ENCODE measurements at regions not wholly inside any gene's neighbourhood (a gene's known extent, or its start where the extent isn't known, plus 50 kb on each side); places are given as distances from the start of the nearest gene placed in this dataset.

DNA sequence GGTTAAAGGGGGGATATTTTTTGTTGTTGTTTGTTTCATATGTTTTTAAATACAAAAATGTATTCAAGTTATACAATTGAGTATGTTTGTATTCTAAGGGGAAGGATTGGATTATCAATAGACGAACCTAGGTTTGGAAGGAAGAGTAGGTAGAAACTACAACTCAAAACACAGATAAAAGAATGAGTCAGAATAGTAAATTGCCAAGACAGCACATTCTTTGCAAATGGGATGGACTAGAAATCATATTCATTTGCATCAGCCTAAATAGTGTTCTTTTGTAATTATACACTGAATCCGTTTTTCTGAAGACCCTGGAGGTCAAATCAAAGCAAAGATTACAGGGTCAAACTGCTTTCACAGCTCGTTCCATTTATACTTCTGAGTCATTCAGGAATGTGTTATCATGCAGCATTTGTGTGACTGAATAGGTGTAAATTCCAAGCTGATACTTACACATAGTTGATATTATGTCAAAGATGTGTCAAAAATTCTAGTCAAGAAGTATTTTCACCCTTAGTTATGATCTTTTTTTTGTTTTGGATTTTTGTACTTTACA is 273.3 kb upstream of the FAT4 start:
- H3K36me3 Mint-ChIP-seq = no peaks in the 10 kb centered on the region
- ATAC-seq (no peak), DNase-seq (ENCODE audit: low spot score in 2 of 2) (no peak)
- no peak overlapping the region for H3K27ac Mint-ChIP-seq
- H3K9me3 Mint-ChIP-seq = peaks cover 3 to 7% of the 10 kb centered on the region in 2 donors

DNA sequence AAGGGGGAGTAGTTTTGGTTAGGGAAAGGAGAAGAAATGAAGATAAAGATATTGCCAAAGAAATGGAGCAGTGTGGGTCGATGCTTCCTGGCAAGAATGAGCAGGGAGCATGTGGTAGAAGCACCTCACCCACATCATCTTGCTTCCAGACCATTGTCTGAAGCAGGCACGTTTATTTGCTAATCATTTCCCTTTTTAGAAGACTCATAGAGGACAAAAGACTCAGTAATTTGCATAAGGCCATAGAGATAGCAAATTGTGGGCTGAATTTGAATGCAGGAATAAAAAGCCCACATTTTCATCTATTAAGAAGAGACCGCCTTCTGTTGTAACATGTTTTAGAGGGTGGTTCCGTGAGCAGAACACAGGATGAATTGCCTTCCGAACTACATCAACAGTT is 275.2 kb upstream of the FAT4 start:
- Mint-ChIP-seq H3K36me3 (no peaks in the 10 kb centered on the region), H3K9me3 (peaks cover 7% of the 10 kb centered on the region in 2 donors), H3K27ac (no peak overlapping the region)
- ATAC-seq (no peak), DNase-seq (ENCODE audit: low spot score in 2 of 2) (no peak)

DNA sequence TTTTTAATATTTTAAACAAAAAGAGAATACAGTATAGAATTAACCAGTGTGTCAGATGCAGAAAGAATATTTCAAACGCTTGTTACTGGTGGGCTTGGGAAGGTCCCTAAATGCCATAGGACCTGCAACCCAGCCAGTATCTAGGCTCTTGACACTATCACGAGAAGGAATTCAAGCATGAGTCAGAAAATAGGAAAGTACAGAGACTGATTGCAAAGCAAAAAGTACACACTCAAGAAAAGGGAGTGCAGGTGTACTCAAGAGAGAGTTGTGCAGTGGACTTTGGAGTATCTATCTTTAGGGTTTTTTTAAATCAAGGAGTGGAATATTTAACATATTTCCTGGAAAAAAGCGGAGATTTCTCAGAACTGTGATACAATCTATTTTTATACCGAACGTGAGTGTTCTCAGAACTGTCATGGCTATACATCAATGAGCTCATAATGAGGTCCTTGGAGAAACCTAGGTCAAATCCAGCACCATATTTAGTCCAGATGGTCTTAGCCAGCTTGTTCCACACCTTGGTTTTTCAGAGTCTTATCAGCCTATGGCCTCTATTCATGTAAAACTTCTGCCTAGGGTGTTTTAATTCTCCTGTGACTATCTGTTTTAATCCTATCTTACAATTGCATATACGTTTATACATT is 291.8 kb upstream of the FAT4 start:
- H3K9me3 Mint-ChIP-seq = peaks cover 5 to 14% of the 10 kb centered on the region in 2 donors

DNA sequence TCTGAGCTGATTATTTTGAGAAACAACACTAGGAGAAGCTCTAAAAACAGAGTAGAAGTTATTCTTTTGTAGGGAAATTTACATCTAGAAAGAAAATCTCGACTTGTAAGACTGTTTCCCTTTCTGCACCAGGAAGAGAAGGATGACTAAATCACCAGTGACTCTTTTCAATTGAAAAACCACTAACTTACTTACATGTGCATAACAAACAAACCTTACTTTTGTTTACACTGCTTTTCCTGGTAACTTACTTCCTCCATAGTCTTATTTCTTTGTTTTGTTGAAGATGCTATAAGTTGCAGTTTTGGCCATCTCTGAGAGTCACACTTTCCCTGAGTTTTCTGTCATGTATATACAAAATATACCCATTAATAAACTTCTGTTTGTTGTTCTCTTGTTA is 293.6 kb upstream of the FAT4 start:
- Mint-ChIP-seq H3K27ac (no peak overlapping the region), H3K36me3 (peaks cover 0 to 9% of the 10 kb centered on the region in 2 donors), H3K9me3 (peaks cover 5 to 10% of the 10 kb centered on the region in 2 donors)
- ATAC-seq (no peak), DNase-seq (ENCODE audit: low spot score in 2 of 2) (no peak)

More for the DNA sequence above, 291.8 kb upstream of the FAT4 start:
- DNase-seq (ENCODE audit: low spot score in 2 of 2) (no peak), ATAC-seq (no peak)
- Mint-ChIP-seq H3K27ac (no peak overlapping the region), H3K36me3 (peaks cover 0 to 9% of the 10 kb centered on the region in 2 donors)

DNA sequence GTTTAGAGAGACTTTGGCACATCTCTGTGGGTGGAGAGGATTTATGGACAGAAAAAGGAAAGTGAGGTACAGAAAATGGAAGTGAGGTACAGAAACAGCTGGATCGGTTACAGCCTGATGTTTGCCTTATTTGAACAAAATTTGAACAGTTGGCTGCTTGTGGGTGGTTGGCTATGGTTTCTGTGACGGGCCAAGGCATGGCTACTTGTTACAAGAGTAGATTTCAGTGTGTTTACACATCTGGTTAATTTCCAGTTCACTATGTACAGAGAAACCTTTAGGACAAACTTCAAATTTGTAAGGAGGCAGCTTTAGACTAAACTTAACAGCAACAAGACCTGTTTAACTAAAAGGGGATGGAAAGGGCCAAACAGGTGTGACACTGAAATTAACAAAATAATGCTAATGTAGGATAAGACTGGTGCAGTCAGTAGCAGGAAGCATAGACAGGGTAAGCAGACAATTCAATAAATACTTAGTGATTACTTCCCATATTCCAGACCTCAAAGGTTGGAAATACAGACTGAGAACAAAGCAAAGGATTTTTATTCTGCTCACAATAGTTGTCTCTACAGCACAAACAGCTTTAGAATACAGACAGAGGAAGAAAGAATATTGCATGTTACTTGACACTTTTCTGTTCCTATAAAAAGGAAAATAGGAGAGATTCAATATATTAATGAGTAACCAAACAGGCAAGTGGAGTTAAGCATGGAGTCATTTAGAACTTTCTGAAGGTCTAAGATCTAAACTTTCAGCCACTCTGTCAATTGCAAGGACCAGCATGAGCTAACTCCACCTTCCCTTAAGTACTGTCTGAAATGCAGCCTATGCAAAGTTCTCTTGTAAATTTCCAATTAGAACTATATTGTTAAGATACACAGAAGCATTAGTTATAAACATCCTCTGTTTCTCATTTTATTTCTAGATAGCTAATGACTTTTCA is 294.4 kb upstream of the FAT4 start:
- peaks cover 5 to 14% of the 10 kb centered on the region in 2 donors for H3K9me3 Mint-ChIP-seq
- peaks cover 0 to 4% of the 10 kb centered on the region in 2 donors for H3K36me3 Mint-ChIP-seq
- DNase-seq (ENCODE audit: low spot score in 2 of 2) (no peak), ATAC-seq (no peak)
- no peak overlapping the region for H3K27ac Mint-ChIP-seq

DNA sequence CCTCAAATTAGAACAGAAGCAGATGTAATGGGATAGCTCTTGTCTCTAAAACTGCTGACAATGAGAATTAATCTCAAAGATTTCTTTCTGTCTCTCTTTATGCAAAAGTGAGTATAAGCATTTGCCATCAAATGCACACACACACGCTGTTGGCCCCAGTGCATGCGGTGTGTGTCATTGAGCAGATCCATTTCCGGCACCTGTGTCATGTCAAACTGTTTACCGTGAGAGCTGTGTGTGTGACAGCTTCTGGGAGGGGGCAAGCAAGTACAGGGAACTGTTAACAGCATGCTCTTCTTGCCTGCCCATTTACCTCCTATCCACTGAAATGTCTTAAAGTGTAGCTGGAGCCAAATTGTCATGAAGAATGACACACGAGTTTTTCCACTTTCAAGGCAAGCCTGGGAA is 297.9 kb upstream of the FAT4 start:
- Mint-ChIP-seq H3K27ac (no peak overlapping the region), H3K9me3 (peaks cover 0 to 7% of the 10 kb centered on the region in 2 donors), H3K36me3 (no peaks in the 10 kb centered on the region)
- no peak for DNase-seq (ENCODE audit: low spot score in 2 of 2)
- no peak for ATAC-seq

DNA sequence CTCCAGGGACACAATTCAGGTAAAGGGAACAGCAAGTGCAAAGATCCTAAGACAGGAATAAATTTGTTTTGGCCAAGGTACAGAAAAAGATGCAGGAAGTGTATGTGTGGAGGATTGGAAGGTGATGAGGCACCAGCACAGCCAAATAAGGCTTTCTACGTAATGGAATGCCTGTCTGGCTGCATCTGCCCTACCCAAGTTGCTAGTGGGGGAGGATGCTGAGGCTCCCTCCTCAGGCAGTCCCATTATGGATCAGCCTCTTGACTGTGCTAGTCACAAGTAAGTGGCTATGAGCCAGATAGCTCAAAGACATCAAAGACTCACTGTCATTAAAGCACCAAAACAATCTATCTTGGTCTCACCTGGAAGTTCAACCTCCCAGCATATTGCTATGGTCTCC is 300.9 kb upstream of the FAT4 start:
- DNase-seq (ENCODE audit: low spot score in 2 of 2) (no peak), ATAC-seq (no peak)
- Mint-ChIP-seq H3K9me3 (peaks cover 0 to 7% of the 10 kb centered on the region in 2 donors), H3K27ac (no peak overlapping the region), H3K36me3 (no peaks in the 10 kb centered on the region)

DNA sequence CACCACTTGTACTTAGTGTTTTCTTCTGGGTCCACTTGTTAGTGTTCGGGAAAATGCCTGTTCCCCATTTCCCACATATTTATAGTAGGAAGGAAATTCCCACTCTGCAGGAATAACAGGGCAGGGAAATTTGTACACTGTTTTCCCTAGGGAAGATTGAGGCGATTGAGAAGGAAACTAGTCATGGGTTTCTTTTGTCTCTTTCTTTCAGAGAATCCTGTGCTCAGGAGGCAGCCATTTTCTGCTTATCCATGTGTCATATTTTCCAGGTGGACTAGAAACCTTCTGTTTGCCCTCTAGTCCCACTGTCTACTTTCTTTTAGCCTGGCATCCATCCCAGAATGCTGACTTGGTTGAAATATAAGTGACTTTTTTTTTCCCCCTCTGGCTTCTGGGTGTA is 299.1 kb upstream of the ANKRD50 start:
- no peak for DNase-seq (ENCODE audit: low spot score in 2 of 2)
- H3K36me3 Mint-ChIP-seq = no peaks in the 10 kb centered on the region
- ATAC-seq = no peak
- H3K27ac Mint-ChIP-seq = no peak overlapping the region
- peaks cover 3 to 12% of the 10 kb centered on the region in 2 donors for H3K9me3 Mint-ChIP-seq

DNA sequence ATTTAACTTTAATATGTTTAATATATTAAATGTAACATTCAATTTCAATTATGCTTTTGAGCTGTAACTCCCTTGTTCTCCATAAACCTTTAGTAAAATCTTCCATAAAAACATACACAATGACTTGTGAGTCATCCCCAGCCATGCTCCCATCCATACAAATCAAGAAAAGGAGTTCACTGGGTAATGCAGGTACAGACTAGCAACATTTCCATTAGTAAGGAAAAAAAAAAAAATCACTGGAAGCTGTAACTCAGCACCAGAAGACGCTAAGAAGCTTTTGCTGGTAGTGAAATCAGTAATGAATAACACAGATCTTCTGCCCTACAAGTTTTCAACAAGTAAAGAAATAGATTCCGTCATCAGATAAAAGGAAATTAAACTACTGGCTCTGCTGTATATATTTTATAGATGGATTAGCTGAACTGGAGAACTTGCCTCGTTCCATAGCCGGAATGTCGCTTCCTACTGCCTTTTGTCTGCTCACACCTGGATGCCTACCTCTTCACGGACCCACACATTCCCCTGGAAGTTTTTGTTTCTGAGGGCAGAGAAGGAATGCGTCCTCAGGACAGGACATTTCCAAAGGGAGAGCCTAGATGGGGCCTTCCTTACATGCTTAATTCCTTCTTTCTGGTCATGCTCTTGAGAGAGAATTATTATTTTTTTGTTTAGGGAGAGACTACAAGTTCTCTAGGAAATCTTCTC is 298.4 kb upstream of the ANKRD50 start:
- peaks cover 4 to 14% of the 10 kb centered on the region in 2 donors for H3K9me3 Mint-ChIP-seq
- DNase-seq (ENCODE audit: low spot score in 2 of 2) (no peak), ATAC-seq (no peak)
- H3K36me3 Mint-ChIP-seq = no peaks in the 10 kb centered on the region
- no peak overlapping the region for H3K27ac Mint-ChIP-seq

DNA sequence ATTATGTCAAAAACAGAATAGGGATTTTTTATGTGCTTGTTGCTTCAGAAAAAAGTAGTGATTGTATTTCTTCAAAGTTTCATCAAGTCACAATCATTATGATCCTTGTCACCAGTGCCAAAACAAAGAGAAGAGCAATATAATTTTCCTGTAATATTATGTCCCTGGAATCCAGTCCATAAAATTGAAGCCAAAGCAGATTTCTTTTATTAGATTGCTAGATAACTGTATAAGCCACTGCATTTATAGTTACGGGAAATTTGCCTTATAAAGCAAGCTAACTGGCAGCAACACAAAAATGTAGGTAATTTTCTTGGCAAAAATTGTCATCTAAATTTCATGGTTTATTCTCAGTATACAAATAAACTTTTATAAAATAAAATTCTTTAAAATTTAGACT is 296.1 kb upstream of the ANKRD50 start:
- H3K27ac Mint-ChIP-seq = no peak overlapping the region
- ATAC-seq (no peak), DNase-seq (ENCODE audit: low spot score in 2 of 2) (no peak)
- no peaks in the 10 kb centered on the region for H3K36me3 Mint-ChIP-seq
- peaks cover 4 to 14% of the 10 kb centered on the region in 2 donors for H3K9me3 Mint-ChIP-seq

DNA sequence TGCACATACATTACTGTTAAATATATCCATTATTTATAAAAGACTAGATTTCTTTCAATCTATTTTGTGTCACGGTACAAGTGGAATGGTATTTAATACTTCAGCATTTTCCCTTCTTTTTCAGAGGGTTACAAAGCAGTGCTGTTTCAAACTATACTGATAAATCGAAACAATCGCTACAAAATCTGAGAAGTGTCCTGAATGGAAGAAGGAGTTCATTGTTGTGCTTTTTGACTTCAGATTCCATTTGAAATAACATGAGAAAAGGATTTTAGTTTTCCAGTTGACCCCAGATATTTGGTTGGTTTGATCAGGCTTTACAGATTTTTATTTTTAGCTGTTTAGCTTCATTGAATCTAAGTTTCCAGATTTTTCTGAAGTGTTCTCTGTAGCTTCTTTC is 292.1 kb upstream of the ANKRD50 start:
- H3K27ac Mint-ChIP-seq = no peak overlapping the region
- ATAC-seq = no peak
- DNase-seq (ENCODE audit: low spot score in 2 of 2) = no peak

DNA sequence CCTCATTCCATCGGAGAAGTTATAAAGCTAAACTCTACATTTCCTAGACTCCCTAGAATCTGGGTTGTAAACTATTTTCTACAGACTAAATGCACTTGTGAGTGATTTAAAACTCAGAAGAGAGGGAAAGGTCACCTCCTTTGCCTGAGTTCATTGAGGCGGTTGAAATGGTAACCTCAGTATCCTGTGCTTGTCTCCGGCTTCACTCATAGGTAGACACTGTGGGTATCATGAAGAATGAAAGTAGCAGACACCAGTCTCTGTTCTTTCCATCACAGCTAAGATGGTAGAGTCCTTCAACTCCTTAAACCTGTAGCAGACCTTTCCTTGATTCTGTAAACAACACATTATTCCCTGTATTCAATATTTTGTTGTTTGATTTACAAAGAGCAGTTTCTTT is 291.3 kb upstream of the ANKRD50 start:
- Mint-ChIP-seq H3K36me3 (no peaks in the 10 kb centered on the region), H3K27ac (no peak overlapping the region), H3K9me3 (peaks cover 4 to 10% of the 10 kb centered on the region in 2 donors)
- ATAC-seq (no peak), DNase-seq (ENCODE audit: low spot score in 2 of 2) (no peak)

More for the DNA sequence above, 292.1 kb upstream of the ANKRD50 start:
- Mint-ChIP-seq H3K36me3 (no peaks in the 10 kb centered on the region), H3K9me3 (peaks cover 4 to 10% of the 10 kb centered on the region in 2 donors)

DNA sequence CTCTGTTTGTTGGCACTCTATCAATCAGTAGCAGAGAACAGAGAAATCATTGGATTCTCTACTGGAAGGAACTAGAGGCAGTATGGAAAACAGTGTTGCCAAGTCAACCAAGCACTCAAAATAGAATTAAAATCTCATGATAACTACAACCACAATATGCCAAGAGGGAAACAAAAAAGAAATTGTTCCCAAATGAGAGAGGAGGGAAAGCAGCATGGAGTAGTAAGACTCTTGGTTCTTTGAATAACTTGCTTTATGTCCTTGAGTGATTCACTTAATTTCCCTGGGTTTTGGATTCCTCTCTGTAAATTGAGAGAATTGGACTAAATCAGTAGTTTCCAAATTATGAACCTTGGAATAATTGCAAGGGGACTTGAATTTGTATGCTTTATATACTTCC is 285.5 kb upstream of the ANKRD50 start:
- H3K36me3 Mint-ChIP-seq = no peaks in the 10 kb centered on the region
- peaks cover 0 to 7% of the 10 kb centered on the region in 2 donors for H3K9me3 Mint-ChIP-seq
- ATAC-seq (no peak), DNase-seq (ENCODE audit: low spot score in 2 of 2) (no peak)
- no peak overlapping the region for H3K27ac Mint-ChIP-seq

DNA sequence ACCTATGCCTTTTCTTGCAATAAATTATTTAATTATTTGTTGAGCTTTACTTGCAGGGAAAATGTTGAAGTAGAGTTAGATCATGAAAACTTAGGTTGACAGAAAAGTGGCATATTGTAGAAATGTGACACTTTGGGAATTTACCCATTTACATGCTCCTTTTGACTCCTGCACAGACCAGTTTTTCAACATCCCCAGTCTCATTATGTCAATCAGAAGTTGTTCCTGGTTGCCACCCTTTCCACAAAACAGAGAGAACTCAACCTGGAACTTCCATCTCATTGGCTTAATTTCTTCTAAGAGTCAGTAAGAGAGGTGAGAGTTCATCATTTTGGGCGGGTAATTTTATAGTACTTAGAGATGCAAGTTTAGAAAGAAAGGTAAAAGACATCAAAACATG is 284.6 kb upstream of the ANKRD50 start:
- no peak overlapping the region for H3K27ac Mint-ChIP-seq
- H3K36me3 Mint-ChIP-seq = no peaks in the 10 kb centered on the region
- peaks cover 0 to 7% of the 10 kb centered on the region in 2 donors for H3K9me3 Mint-ChIP-seq
- no peak for DNase-seq (ENCODE audit: low spot score in 2 of 2)
- ATAC-seq = no peak

DNA sequence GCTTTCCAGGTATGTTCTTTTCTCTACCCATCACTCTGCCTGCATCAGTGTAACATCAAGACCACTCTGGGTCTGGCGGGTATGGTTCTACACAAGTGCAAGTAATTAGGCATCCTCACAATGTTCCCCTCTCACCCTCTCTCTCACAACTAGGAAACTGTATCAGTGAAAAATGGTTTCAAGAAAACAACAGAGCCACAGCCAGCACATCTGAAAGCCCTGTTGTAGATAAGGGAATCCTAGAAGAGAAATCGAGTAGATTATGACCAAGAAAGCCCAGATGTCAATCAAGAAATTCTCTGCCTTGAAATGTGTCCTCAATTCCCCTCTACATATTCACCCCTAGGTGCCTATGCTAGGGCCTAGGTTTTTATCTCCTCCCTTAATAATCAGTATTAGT is 281.3 kb upstream of the ANKRD50 start:
- no peak overlapping the region for H3K27ac Mint-ChIP-seq
- DNase-seq (ENCODE audit: low spot score in 2 of 2) (no peak), ATAC-seq (no peak)
- no peaks in the 10 kb centered on the region for H3K36me3 Mint-ChIP-seq
- peaks cover 4 to 7% of the 10 kb centered on the region in 2 donors for H3K9me3 Mint-ChIP-seq

DNA sequence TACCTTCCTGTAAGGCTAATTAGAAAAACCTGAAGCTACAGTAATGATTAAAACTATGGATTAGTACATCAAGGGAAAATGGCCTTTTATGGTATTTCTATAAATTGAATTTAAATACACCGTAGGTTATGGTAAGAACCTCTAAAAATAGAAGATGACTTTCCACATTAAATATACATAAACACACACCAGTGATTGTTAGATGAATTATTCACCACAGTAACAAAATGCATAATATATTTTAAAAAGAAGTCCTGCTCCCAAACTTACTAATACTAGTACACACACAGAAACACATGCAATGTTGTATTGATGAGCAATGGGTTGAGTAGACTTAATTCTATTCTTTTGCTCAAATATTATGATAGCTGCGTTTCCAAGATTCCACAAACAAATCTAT is 277.9 kb upstream of the ANKRD50 start:
- DNase-seq (ENCODE audit: low spot score in 2 of 2) (no peak), ATAC-seq (no peak)
- H3K27ac Mint-ChIP-seq = no peak overlapping the region
- peaks cover 4 to 7% of the 10 kb centered on the region in 2 donors for H3K9me3 Mint-ChIP-seq
- no peaks in the 10 kb centered on the region for H3K36me3 Mint-ChIP-seq

DNA sequence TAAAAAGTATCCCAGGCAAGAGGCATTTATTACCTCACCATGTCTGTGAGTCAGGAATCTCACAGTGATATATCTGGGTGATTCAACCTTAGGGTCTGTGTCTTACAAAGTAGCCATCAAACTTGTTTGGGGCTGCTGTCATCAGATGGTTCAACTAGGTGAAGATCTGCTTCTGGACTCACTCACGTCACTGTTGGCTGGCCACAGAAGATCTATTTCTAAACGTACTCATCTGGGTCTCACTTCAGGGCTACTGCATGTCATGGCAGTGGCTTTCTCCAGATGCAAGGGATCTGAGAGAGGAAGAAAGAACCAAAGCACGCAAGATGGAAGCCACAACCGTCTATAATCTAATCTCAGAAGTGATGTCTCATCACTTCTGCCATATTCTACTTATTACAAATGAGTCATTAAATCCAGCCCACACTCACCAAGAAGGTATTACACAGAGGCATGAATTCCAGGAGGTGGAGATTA is 267.8 kb upstream of the ANKRD50 start:
- Mint-ChIP-seq H3K27ac (no peak overlapping the region), H3K36me3 (no peaks in the 10 kb centered on the region), H3K9me3 (peaks cover 5 to 8% of the 10 kb centered on the region in 2 donors)
- DNase-seq (ENCODE audit: low spot score in 2 of 2) (no peak), ATAC-seq (no peak)

Data from activated naive CD4-positive, alpha-beta T cell treated with anti-CD3 and anti-CD28 coated beads, Interleukin-2, amount 50 U/mL, for 72 hours (primary cell).